Small intestine (tissue), 7 donors: ENCODE measurements at regions not wholly inside any gene's neighbourhood (a gene's known extent, or its start where the extent isn't known, plus 50 kb on each side); places are given as distances from the start of the nearest gene placed in this dataset.

Experiments used
- DNase-seq, 2 donors: peaks; one replicate each; pipeline versions ENCODE4 v3.0.0 to v3.0.0-alpha.2; 2013
- FAIRE-seq: peaks from 2 replicates; lab custom pipeline; 2012; peaks lifted over from hg19 to GRCh38; lab: Jason Lieb, UNC
- H3K27ac ChIP-seq, 3 donors: one replicate each; pipeline ENCODE4 v1.5.1; 2013; ENCODE audit warnings: low read length in 2 of 3, mild to moderate bottlenecking in 2 of 3, control low read depth in 1 of 3, inconsistent platforms in 1 of 3, low read depth in 1 of 3, moderate library complexity in 1 of 3
- H3K27me3 ChIP-seq, 3 donors: one replicate each; pipeline ENCODE4 v1.6.1; 2013; ENCODE audit warnings: low read length in 3 of 3, inconsistent platforms in 1 of 3; ENCODE audit not compliant: control insufficient read depth in 3 of 3, insufficient read depth in 3 of 3
- H3K36me3 ChIP-seq, 3 donors: one replicate each; pipeline ENCODE4 v1.6.1; 2013; ENCODE audit warnings: low read length in 3 of 3, inconsistent platforms in 1 of 3, low read depth in 1 of 3, mild to moderate bottlenecking in 1 of 3, moderate library complexity in 1 of 3; ENCODE audit not compliant: control insufficient read depth in 3 of 3, insufficient read depth in 2 of 3
- H3K4me1 ChIP-seq, 3 donors: one replicate each; pipeline ENCODE4 v1.6.1; 2013; ENCODE audit warnings: low read length in 2 of 3, inconsistent platforms in 1 of 3, low read depth in 1 of 3, mild to moderate bottlenecking in 1 of 3, moderate library complexity in 1 of 3; ENCODE audit not compliant: control insufficient read depth in 3 of 3, insufficient read depth in 2 of 3
- H3K4me3 ChIP-seq, 3 donors: one replicate each; pipeline ENCODE4 v1.5.1; 2013; ENCODE audit warnings: low read length in 3 of 3, control low read depth in 1 of 3, inconsistent platforms in 1 of 3, low read depth in 1 of 3, mild to moderate bottlenecking in 1 of 3, moderate library complexity in 1 of 3
- H3K9me3 ChIP-seq, 2 donors: one replicate each; pipeline ENCODE4 v1.6.1; 2013; ENCODE audit warnings: low read depth in 1 of 2, low read length in 1 of 2; ENCODE audit not compliant: control insufficient read depth in 2 of 2, insufficient read depth in 1 of 2
- WGBS, 3 donors: extraction: QIAGEN DNeasy Blood & Tissue Kit; methylation state at CpG; one replicate each; pipeline ENCODE4 v1.1.7; 2013; 5-methylcytosine and 5-hydroxymethylcytosine counted together
- donor health status: healthy with polysubstance abuse.
- donor health status: control.
- donor health status: control.
- donor health status: Bipolar disorder and iron deficiency.
- donor health status: healthy.

DNA sequence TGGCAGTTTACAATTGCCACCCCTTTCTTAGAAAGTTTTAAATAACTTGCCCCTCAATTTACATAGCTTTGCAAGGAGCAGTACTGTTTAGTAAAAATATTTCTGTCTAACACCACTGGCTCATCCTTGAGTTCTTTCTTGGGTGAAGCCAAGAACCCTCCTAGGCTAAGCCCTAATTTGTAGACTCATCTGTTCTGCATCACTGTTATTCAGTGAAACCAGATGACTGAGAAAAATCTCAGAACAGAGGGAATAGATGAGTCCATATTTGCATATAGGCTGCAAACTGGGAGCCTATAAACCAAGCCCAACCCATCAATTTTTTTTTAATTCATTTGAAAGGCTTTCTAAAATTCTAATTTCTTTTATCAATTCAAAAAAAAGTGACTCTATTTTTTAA, 161.4 kb upstream of the TFPI start:
- FAIRE-seq = no peak
- Histone ChIP-seq H3K9me3 (no peaks in the 10 kb centered on the region), H3K4me3 (no peak overlapping the region)

DNA sequence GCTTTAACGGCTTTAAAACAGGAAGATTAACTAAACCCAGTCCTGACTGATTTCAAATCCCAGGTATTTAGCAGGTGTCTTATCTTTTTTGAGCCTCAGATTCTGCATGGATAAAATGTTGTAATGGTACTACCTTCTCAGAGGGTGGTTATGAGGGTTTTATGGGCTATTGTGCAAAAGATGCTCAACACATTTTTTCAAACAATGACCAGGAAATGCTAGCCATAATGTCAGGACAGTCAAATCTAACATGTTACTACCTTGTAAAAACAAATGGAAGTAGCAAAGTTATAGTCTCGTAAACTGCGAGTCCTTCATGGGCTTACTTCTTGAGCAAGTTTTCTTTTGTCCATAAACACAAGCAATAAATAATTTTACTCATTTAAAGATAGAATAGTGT, 162.1 kb upstream of the TFPI start:
- DNase-seq = no peak
- no peak for FAIRE-seq
- Histone ChIP-seq H3K9me3 (no peaks in the 10 kb centered on the region), H3K27me3 (no peaks in the 10 kb centered on the region), H3K36me3 (no peaks in the 10 kb centered on the region), H3K4me3 (no peak overlapping the region), H3K4me1 (no peaks in the 10 kb centered on the region), H3K27ac (no peak overlapping the region)
- 81 to 87% (median 81%) methylated on average over 3 of the region's 3 CpGs for WGBS, 3 donors

More for the DNA sequence above, 161.4 kb upstream of the TFPI start:
- no peaks in the 10 kb centered on the region for H3K36me3 ChIP-seq
- H3K4me1 ChIP-seq = no peaks in the 10 kb centered on the region
- DNase-seq = no peak
- no peak overlapping the region for H3K27ac ChIP-seq
- H3K27me3 ChIP-seq = no peaks in the 10 kb centered on the region

DNA sequence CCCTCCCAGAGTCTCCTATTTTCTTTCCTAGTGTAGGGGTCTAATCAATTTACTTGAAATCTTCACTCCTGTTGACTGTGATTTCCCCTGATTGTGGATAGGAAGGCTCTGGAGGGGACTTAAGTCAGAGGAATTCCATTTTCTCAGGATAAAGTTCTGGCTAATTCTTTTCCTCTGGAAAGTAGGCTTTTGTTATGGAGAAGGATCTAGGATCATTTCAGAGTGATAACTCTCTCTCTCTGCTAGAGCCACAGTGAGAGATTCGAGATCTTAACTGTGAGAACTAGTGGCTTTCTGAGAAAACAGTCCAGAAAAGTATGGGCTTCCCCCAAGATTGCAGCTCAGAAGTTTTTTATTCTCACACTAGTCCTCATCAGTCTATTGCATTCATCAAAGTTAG, 163.9 kb upstream of the TFPI start:
- no peaks in the 10 kb centered on the region for H3K9me3 ChIP-seq
- no peak overlapping the region for H3K4me3 ChIP-seq
- no peaks in the 10 kb centered on the region for H3K36me3 ChIP-seq
- 44 to 53% (median 51%) methylated on average over 1 of the region's 1 CpG for WGBS, 3 donors
- H3K4me1 ChIP-seq = no peaks in the 10 kb centered on the region
- no peak for FAIRE-seq
- H3K27me3 ChIP-seq = no peaks in the 10 kb centered on the region
- no peak overlapping the region for H3K27ac ChIP-seq
- no peak for DNase-seq

DNA sequence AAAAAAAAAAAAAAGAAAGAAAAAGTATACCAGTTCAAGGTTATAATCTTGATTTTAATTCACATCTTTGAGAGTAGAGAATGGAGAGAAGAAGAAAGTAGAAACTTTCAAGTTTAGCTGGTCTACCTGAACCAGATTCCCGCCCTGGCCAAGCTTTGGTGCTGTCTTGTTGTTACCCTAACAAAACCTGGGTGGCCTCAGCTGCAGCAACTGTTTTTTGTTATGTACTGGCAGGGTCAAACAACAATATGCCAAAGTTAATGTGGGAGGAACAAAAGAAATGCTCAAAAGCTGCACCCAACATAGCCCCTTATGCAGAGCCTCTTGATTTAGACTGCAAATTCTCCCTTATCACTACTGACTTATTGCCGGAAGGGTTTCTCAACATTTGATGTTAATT, 165.3 kb upstream of the TFPI start:
- WGBS, 3 donors = 81 to 87% (median 83%) methylated on average over 2 of the region's 2 CpGs
- FAIRE-seq (no peak), DNase-seq (no peak)
- Histone ChIP-seq H3K9me3 (no peaks in the 10 kb centered on the region), H3K4me3 (no peak overlapping the region), H3K27ac (no peak overlapping the region), H3K36me3 (no peaks in the 10 kb centered on the region), H3K4me1 (no peaks in the 10 kb centered on the region), H3K27me3 (no peaks in the 10 kb centered on the region)

DNA sequence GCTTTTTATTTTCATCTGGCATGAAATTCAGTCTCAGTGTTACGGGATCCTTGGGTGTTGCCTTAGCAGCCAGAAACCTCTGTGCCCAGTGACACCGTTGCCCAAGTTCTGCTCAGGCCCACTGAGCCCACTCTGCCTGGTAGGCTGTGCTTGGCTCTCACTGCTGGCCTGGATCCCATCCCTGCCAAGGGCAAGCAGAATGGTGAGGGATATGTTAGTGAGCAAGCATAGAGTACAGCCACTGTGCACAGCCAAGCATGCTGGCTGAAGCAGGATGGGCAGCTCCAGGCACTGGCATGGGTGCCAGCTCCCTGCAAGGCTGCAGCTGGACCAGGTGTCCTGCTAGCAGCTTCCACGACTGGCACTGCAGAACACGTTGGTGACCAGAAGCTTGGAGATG, 194.7 kb upstream of the TFPI start:
- DNase-seq (no peak), FAIRE-seq (no peak)
- 70 to 77% (median 75%) methylated on average over 4 of the region's 4 CpGs for WGBS, 3 donors
- H3K36me3 ChIP-seq = no peaks in the 10 kb centered on the region
- no peaks in the 10 kb centered on the region for H3K9me3 ChIP-seq
- no peaks in the 10 kb centered on the region for H3K27me3 ChIP-seq
- no peak overlapping the region for H3K4me3 ChIP-seq
- H3K4me1 ChIP-seq = no peaks in the 10 kb centered on the region
- H3K27ac ChIP-seq = no peak overlapping the region

DNA sequence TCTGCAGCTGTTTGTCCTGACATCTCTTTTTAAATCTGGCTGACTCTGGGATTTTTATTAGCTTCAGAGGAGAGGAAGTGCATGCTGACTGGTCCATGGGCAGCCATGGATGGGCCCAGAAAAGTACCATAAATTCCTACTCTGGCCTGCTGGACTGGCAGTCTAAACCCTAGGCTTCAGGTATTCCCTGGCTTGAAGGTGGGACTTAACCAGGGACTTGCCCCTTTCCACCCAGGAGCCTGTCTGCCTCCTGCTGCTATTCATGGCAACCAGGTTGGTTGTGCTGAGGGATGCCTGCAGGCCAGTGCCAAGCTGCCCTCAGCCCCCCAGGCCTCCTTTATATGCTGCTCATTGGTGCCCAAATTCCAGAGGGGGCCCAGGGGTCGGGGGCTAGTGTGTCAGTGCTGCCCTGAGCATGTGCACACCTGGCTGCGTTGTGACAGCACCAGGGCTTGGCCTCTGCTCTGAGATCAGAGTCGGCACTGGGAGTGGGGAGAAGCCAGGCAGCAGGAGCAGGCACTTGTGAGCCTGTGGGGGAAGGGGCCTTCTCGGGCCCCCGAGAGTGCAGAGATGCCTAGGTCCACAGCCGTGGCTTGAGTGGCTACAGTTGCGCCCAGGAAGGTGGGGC, 195.7 kb upstream of the TFPI start:
- WGBS, 3 donors = 78 to 87% (median 78%) methylated on average over 7 of the region's 7 CpGs

DNA sequence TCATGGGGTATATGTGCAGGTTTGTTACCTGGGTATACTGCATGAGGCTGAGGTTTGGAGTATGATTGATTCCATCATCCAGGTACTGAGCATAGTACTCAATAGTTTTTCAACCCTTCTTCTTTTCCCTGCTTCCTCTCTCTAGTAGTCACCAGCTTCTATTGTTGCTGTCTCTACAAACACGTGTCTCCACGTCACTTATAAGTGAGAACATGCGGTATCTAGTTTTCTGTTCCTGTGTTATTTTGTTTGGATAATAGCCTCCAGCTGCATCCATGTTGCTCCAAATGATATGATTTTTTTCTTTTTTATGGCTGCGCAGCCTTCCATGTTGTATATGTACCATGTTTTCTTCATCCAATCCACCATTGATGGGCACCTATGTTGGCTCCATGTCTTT, 214.8 kb upstream of the TFPI start:
- H3K27ac ChIP-seq = no peak overlapping the region
- no peak for DNase-seq
- WGBS, 3 donors = 93 to 96% (median 94%) methylated on average over 4 of the region's 4 CpGs
- no peaks in the 10 kb centered on the region for H3K27me3 ChIP-seq
- H3K4me1 ChIP-seq = no peaks in the 10 kb centered on the region
- no peak overlapping the region for H3K4me3 ChIP-seq
- no peaks in the 10 kb centered on the region for H3K36me3 ChIP-seq
- no peaks in the 10 kb centered on the region for H3K9me3 ChIP-seq
- FAIRE-seq = no peak

More for the DNA sequence above, 195.7 kb upstream of the TFPI start:
- Histone ChIP-seq H3K4me3 (no peak overlapping the region), H3K27me3 (no peaks in the 10 kb centered on the region), H3K36me3 (no peaks in the 10 kb centered on the region), H3K27ac (no peak overlapping the region), H3K4me1 (no peaks in the 10 kb centered on the region), H3K9me3 (no peaks in the 10 kb centered on the region)
- no peak for FAIRE-seq
- no peak for DNase-seq

DNA sequence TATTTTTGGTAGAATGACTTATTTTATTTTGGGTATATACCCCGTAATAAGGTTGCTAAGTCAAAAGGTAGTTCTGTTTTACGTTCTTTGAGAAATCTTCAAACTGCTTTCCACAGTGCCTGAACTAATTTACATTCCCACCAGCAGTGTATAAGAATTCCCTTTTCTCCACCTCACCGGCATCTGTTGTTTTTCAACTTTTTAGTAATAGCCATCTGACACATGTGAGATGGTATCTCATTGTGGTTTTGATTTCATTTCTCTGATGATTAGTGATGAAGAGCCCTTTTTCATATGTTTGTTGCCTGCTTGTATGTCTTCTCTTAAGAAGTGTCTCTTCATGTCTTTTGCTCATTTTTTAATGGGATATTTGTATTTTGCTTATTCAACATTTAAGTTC, 215.2 kb upstream of the TFPI start:
- H3K9me3 ChIP-seq = no peaks in the 10 kb centered on the region
- no peak overlapping the region for H3K4me3 ChIP-seq
- H3K27ac ChIP-seq = no peak overlapping the region
- H3K27me3 ChIP-seq = no peaks in the 10 kb centered on the region
- WGBS, 3 donors = 85 to 96% (median 90%) methylated on average over 3 of the region's 3 CpGs
- H3K36me3 ChIP-seq = no peaks in the 10 kb centered on the region
- FAIRE-seq = no peak
- DNase-seq = no peak
- H3K4me1 ChIP-seq = no peaks in the 10 kb centered on the region

DNA sequence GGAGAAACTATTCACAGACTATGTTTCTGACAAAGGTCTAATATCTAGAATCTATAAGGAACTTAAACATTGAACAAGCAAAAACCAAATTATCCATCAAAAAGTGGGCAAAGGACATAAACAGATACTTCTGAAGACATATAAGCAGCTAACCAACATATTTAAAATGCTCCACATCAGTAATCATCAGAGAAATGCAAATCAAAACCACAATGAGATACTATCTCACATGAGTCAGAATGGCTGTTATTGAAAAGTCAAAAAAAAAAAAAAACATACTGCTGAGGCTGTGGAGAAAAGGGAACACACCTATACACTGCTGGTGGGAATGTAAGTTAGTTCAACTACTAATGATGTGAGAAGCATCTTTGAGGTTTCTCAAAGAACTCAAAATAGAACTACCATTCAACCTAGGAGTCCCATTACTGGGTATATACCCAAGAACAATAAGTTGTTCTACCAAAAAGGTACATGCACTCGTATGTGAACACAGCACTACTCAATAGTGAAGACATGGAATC, 220.4 kb upstream of the TFPI start:
- no peaks in the 10 kb centered on the region for H3K27me3 ChIP-seq
- H3K4me1 ChIP-seq = no peaks in the 10 kb centered on the region
- FAIRE-seq = no peak
- no peak overlapping the region for H3K4me3 ChIP-seq
- H3K9me3 ChIP-seq = no peaks in the 10 kb centered on the region
- WGBS, 3 donors = 78 to 96% (median 93%) methylated on average over 1 of the region's 1 CpG
- H3K27ac ChIP-seq = no peak overlapping the region
- no peaks in the 10 kb centered on the region for H3K36me3 ChIP-seq
- no peak for DNase-seq
